HL-60 (cell line): ENCODE measurements at regions not wholly inside any gene's neighbourhood (a gene's known extent, or its start where the extent isn't known, plus 50 kb on each side); places are given as distances from the start of the nearest gene placed in this dataset.
"Not testable (repeated sequence)": the region's sequence is repeated elsewhere in the genome, so short reads cannot be mapped to it uniquely, and the experiment has no call there.

Source experiments
- DNase-seq, 2 experiments: peaks; one replicate each; pipeline ENCODE4 v3.0.0-alpha.2; 2010 to 2020; ENCODE audit warnings: low read depth in 1 of 2, low spot score in 1 of 2
- H3K27ac ChIP-seq: fragments of 250-450 bp; sonication (Bioruptor Pico); replicated peaks from 2 replicates; pipeline ENCODE4 v1.5.1; 2020; ENCODE audit warnings: mild to moderate bottlenecking, moderate library complexity
- H3K27me3 ChIP-seq: fragments of 250-450 bp; sonication (Bioruptor Pico); 2 replicates; pipeline ENCODE4 v1.5.1; 2021; ENCODE audit warnings: mild to moderate bottlenecking, moderate library complexity; ENCODE audit not compliant: insufficient read depth, poor library complexity, severe bottlenecking
- H3K4me3 ChIP-seq: replicated peaks from 2 replicates; pipeline ENCODE4 v1.5.1; 2011; ENCODE audit warnings: mild to moderate bottlenecking, control low read depth, low read length; ENCODE audit not compliant: insufficient read depth
- CTCF ChIP-seq: IDR thresholded peaks from one replicate; pipeline ENCODE4 v1.5.1; 2011; ENCODE audit warnings: low read length, control low read depth, inconsistent platforms; ENCODE audit not compliant: insufficient read depth
- GABPA ChIP-seq: IDR thresholded peaks from 2 replicates; pipeline ENCODE4 v1.6.1; 2012; ENCODE audit warnings: low read depth
- POLR2AphosphoS5 ChIP-seq: IDR thresholded peaks from 2 replicates; pipeline ENCODE4 v1.6.1; 2012; ENCODE audit warnings: low read depth
- SPI1 ChIP-seq: IDR thresholded peaks from 2 replicates; pipeline ENCODE4 v1.6.1; 2012; ENCODE audit warnings: low read depth, mild to moderate bottlenecking, borderline replicate concordance
- TF ChIP-seq, protein P1 (sequence below): IDR thresholded peaks from 2 replicates; pipeline ENCODE4 v1.6.1; 2012; ENCODE audit warnings: low read depth; ENCODE audit not compliant: insufficient replicate concordance

DNA sequence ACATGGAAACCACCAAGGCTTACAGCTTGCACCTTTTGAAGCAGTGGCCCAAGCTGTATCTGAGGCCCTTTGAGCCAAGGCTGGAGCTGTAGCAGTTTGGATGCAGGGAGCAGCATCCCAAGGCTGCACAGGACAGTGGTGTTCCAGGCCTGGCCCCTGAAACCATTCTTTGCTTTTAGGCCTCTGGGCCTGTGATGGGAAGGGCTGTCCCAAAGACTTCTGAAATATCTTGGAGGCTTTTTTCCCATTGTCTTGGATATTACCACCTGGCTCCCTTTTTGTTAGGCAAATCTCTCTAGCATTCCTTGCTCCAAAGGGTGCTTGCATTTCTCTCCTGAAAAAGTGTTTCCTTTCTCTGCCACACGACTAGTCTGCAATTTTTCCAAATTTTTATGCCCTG, 302.8 kb upstream of the MDFIC2 start:
- no peak for DNase-seq
- Histone ChIP-seq H3K27me3 (no peaks in the 10 kb centered on the region), H3K4me3 (no peak overlapping the region), H3K27ac (no peak overlapping the region)
- TF ChIP-seq CTCF (no peak), GABPA (no peak), POLR2AphosphoS5 (no peak), SPI1 (no peak)
- TF ChIP-seq, protein P1, sequence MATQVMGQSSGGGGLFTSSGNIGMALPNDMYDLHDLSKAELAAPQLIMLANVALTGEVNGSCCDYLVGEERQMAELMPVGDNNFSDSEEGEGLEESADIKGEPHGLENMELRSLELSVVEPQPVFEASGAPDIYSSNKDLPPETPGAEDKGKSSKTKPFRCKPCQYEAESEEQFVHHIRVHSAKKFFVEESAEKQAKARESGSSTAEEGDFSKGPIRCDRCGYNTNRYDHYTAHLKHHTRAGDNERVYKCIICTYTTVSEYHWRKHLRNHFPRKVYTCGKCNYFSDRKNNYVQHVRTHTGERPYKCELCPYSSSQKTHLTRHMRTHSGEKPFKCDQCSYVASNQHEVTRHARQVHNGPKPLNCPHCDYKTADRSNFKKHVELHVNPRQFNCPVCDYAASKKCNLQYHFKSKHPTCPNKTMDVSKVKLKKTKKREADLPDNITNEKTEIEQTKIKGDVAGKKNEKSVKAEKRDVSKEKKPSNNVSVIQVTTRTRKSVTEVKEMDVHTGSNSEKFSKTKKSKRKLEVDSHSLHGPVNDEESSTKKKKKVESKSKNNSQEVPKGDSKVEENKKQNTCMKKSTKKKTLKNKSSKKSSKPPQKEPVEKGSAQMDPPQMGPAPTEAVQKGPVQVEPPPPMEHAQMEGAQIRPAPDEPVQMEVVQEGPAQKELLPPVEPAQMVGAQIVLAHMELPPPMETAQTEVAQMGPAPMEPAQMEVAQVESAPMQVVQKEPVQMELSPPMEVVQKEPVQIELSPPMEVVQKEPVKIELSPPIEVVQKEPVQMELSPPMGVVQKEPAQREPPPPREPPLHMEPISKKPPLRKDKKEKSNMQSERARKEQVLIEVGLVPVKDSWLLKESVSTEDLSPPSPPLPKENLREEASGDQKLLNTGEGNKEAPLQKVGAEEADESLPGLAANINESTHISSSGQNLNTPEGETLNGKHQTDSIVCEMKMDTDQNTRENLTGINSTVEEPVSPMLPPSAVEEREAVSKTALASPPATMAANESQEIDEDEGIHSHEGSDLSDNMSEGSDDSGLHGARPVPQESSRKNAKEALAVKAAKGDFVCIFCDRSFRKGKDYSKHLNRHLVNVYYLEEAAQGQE: no peak

DNA sequence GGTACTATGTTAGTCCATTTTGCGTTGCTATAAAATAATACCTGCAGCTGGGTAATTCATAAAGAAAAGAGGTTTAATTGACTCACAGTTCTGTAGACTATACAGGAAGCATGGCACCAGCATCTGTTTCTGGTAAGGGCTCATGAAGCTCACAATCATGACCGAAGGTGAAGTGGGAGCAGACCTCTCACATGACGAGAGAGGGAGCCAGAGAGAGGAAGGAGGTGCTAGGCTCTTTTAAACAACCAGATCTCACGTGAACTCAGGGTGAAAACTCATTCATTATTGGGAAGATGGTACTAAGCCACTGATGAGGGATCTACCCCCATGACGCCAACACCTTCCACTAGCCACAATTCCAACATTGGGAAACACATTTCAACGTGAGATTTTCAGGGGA, 301.7 kb upstream of the MDFIC2 start:
- no peak for TF ChIP-seq GABPA
- TF ChIP-seq, protein P1: no peak
- no peak for TF ChIP-seq CTCF
- TF ChIP-seq POLR2AphosphoS5: no peak
- no peak for TF ChIP-seq SPI1
- no peaks in the 10 kb centered on the region for H3K27me3 ChIP-seq
- H3K27ac ChIP-seq: no peak overlapping the region

DNA sequence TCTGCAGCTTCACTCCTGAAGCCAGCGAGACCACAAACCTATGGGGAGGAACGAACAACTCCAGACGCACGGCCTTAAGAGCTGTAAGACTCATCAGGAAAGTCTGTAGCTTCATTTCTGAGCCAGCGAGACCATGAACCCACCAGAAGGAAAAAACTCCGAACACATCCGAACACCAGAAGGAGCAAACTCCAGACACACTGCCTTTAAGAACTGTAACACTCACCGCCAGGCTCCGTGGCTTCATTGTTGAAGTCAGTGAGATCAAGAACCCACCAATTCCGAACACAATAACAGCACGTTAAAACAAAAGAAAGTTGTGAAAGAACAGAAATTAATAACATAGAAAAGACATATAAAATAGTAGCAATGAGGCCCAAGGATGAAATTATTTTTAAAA, 300.5 kb upstream of the MDFIC2 start:
- TF ChIP-seq, protein P1: no peak
- no peak for TF ChIP-seq CTCF
- no peak for TF ChIP-seq POLR2AphosphoS5
- TF ChIP-seq SPI1: no peak
- no peak for TF ChIP-seq GABPA
- Histone ChIP-seq H3K27me3 (no peaks in the 10 kb centered on the region), H3K4me3 (no peak overlapping the region), H3K27ac (no peak overlapping the region)
- no peak for DNase-seq

More for the DNA sequence above, 301.7 kb upstream of the MDFIC2 start:
- DNase-seq: no peak
- no peak overlapping the region for H3K4me3 ChIP-seq

- not testable (repeated sequence) for H3K4me3 ChIP-seq, H3K27me3 ChIP-seq, H3K27ac ChIP-seq, DNase-seq
Observed at GRCh38 chr3:70611667-70612277, 299.3 kb upstream of the MDFIC2 start.
